ENCODE measurements at regions not wholly inside any gene's neighbourhood (a gene's known extent, or its start where the extent isn't known, plus 50 kb on each side); places are given as distances from the start of the nearest gene placed in this dataset.

- Histone ChIP-seq H3K9ac (no peak overlapping the region), H3K4me2 (no peak overlapping the region), H3K79me2 (ENCODE audit: insufficient read depth) (no peaks in the 10 kb centered on the region), H3K9me2 (no peaks in the 10 kb centered on the region), H4K20me1 (ENCODE audit: insufficient read depth) (no peaks in the 10 kb centered on the region), H3K27me3 (ENCODE audit: insufficient read depth) (no peaks in the 10 kb centered on the region), H3K36me3 (replicated peaks in 1 of 2; ENCODE audit: control insufficient read depth in 1 of 2, insufficient read depth in 2 of 2, low read length in 1 of 2) (no peaks in the 10 kb centered on the region), H3K4me1 (ENCODE audit: control insufficient read depth in 1 of 2, insufficient read depth in 2 of 2, low read depth in 1 of 2, low read length in 1 of 2) (peaks cover 4 to 12% of the 10 kb centered on the region in 2 experiments; a peak in 2 of 4 replicates), H3K27ac (ENCODE audit: low read depth in 2 of 2, low read length in 1 of 2) (no peak overlapping the region; a peak in 1 of 4 replicates), H3K9me3 (no peaks in the 10 kb centered on the region), H2AFZ (ENCODE audit: low read depth) (no peak overlapping the region), H3K4me3 (ENCODE audit: low read depth in 2 of 2, low read length in 1 of 2) (no peak overlapping the region), H3F3A (replicated peaks; ENCODE audit: insufficient read depth) (peaks cover 7% of the 10 kb centered on the region)
- ChIA-PET CTCF (no interaction called here), POLR2A (no interaction called here)
- WGBS (ENCODE audit: low lambda C conversion rate), result 89% methylated on average over 3 of the region's 3 CpGs
- no peak for TF ChIP-seq ZBTB33 (IDR thresholded peaks at IDR 0.05; ENCODE audit: borderline replicate concordance, low read depth)
- TF ChIP-seq MEF2A (IDR thresholded peaks at IDR 0.05; ENCODE audit: borderline replicate concordance, low read depth), result no peak
- no peak for TF ChIP-seq CHD2 (IDR thresholded peaks at IDR 0.05; ENCODE audit: low read length, partially characterized antibody)
- no peak for TF ChIP-seq RAD21 (IDR thresholded peaks at IDR 0.05; ENCODE audit: low read length)
- no peak for TF ChIP-seq PBX3 (IDR thresholded peaks at IDR 0.05)
- no peak for TF ChIP-seq FOXM1 (IDR thresholded peaks at IDR 0.05; ENCODE audit: low read depth)
- TF ChIP-seq ELF1 (IDR thresholded peaks at IDR 0.05), result no peak
- no peak for TF ChIP-seq REST (IDR thresholded peaks at IDR 0.05; ENCODE audit: low read depth, low read length)
- no peak for TF ChIP-seq EP300 (IDR thresholded peaks at IDR 0.05; ENCODE audit: borderline replicate concordance in 1 of 2, low read depth in 1 of 2, low read length in 1 of 2)
- TF ChIP-seq NFIC (IDR thresholded peaks at IDR 0.05; ENCODE audit: borderline replicate concordance), result no peak
- TF ChIP-seq SIN3A (IDR thresholded peaks at IDR 0.05; ENCODE audit: borderline replicate concordance, low read depth, low read length), result no peak
- TF ChIP-seq SMC3 (IDR thresholded peaks at IDR 0.05; ENCODE audit: low read depth, low read length), result no peak
- TF ChIP-seq RCOR1 (IDR thresholded peaks at IDR 0.05; ENCODE audit: low read length), result no peak
- no peak for TF ChIP-seq IRF3 (IDR thresholded peaks at IDR 0.05; ENCODE audit: low read depth, low read length)
- TF ChIP-seq CTCF (IDR thresholded peaks at IDR 0.05), result no peak
- TF ChIP-seq JUND (IDR thresholded peaks at IDR 0.05), result no peak
- no peak for TF ChIP-seq TEAD4 (IDR thresholded peaks at IDR 0.05; ENCODE audit: borderline replicate concordance, insufficient read depth)
- TF ChIP-seq NRF1 (IDR thresholded peaks at IDR 0.05; ENCODE audit: low read depth, low read length), result no peak
- DNase-seq, result no peak
Measured at GRCh38 chr18:42181474-42181873, 226.4 kb downstream of the PIK3C3 start.
